IPS-15b (cell line): ENCODE measurements at regions not wholly inside any gene's neighbourhood (a gene's known extent, or its start where the extent isn't known, plus 50 kb on each side); places are given as distances from the start of the nearest gene placed in this dataset.

ENCODE experiments used
- H3K27me3 ChIP-seq: one replicate; pipeline ENCODE4 v1.6.1; 2013; ENCODE audit warnings: low read length; ENCODE audit not compliant: control insufficient read depth, insufficient read depth
- H3K36me3 ChIP-seq: one replicate; pipeline ENCODE4 v1.6.1; 2013; ENCODE audit warnings: low read length; ENCODE audit not compliant: control insufficient read depth, insufficient read depth
- H3K4me1 ChIP-seq: one replicate; pipeline ENCODE4 v1.6.1; 2013; ENCODE audit warnings: mild to moderate bottlenecking, low read length; ENCODE audit not compliant: control insufficient read depth, insufficient read depth
- H3K4me3 ChIP-seq: one replicate; pipeline ENCODE4 v1.5.1; 2013; ENCODE audit warnings: low read depth, low read length
- H3K9ac ChIP-seq: one replicate; pipeline ENCODE4 v1.6.1; 2013; ENCODE audit warnings: low read depth, mild to moderate bottlenecking, low read length
- H3K9me3 ChIP-seq: one replicate; pipeline ENCODE4 v1.6.1; 2013; ENCODE audit warnings: mild to moderate bottlenecking, low read length; ENCODE audit not compliant: control insufficient read depth, insufficient read depth

- Histone ChIP-seq H3K4me1 (no peaks in the 10 kb centered on the region), H3K4me3 (no peak overlapping the region), H3K9ac (no peak overlapping the region), H3K9me3 (no peaks in the 10 kb centered on the region), H3K36me3 (no peaks in the 10 kb centered on the region), H3K27me3 (peaks cover 2% of the 10 kb centered on the region)
Observed at GRCh38 chr13:33626407-33626806, 191.5 kb upstream of the RFC3 start.

GRCh38 chr13:33628662-33629061, 189.3 kb upstream of the RFC3 start:
- H3K36me3 ChIP-seq, result no peaks in the 10 kb centered on the region
- no peak overlapping the region for H3K9ac ChIP-seq
- peaks cover 2% of the 10 kb centered on the region for H3K27me3 ChIP-seq
- no peak overlapping the region for H3K4me3 ChIP-seq
- H3K4me1 ChIP-seq, result no peaks in the 10 kb centered on the region
- H3K9me3 ChIP-seq, result no peaks in the 10 kb centered on the region

- H3K9ac ChIP-seq, result no peak overlapping the region
- H3K36me3 ChIP-seq, result no peaks in the 10 kb centered on the region
- no peaks in the 10 kb centered on the region for H3K4me1 ChIP-seq
- no peak overlapping the region for H3K4me3 ChIP-seq
- peaks cover under 1% of the 10 kb centered on the region for H3K27me3 ChIP-seq
- H3K9me3 ChIP-seq, result no peaks in the 10 kb centered on the region
Observed at GRCh38 chr13:33629605-33630360, 188.2 kb upstream of the RFC3 start.

GRCh38 chr13:33633701-33634545, 184.0 kb upstream of the RFC3 start:
- Histone ChIP-seq H3K36me3 (no peaks in the 10 kb centered on the region), H3K4me3 (no peak overlapping the region), H3K9ac (no peak overlapping the region), H3K4me1 (peaks cover 12% of the 10 kb centered on the region), H3K9me3 (no peaks in the 10 kb centered on the region), H3K27me3 (no peaks in the 10 kb centered on the region)

GRCh38 chr13:33634546-33634982, 183.4 kb upstream of the RFC3 start:
- Histone ChIP-seq H3K27me3 (no peaks in the 10 kb centered on the region), H3K36me3 (no peaks in the 10 kb centered on the region), H3K9me3 (no peaks in the 10 kb centered on the region), H3K4me1 (peaks cover 19% of the 10 kb centered on the region), H3K4me3 (no peak overlapping the region), H3K9ac (no peak overlapping the region)

GRCh38 chr13:33636243-33636642, 181.7 kb upstream of the RFC3 start:
- Histone ChIP-seq H3K4me1 (peaks cover 30% of the 10 kb centered on the region), H3K4me3 (no peak overlapping the region), H3K36me3 (no peaks in the 10 kb centered on the region), H3K9ac (no peak overlapping the region), H3K27me3 (no peaks in the 10 kb centered on the region), H3K9me3 (no peaks in the 10 kb centered on the region)

- H3K9me3 ChIP-seq, result no peaks in the 10 kb centered on the region
- no peak overlapping the region for H3K4me3 ChIP-seq
- H3K9ac ChIP-seq, result no peak overlapping the region
- no peaks in the 10 kb centered on the region for H3K27me3 ChIP-seq
- H3K4me1 ChIP-seq, result peaks cover 33% of the 10 kb centered on the region
- H3K36me3 ChIP-seq, result no peaks in the 10 kb centered on the region
Observed at GRCh38 chr13:33636955-33637670, 180.8 kb upstream of the RFC3 start.

GRCh38 chr13:33637978-33638743, 179.8 kb upstream of the RFC3 start:
- Histone ChIP-seq H3K9ac (no peak overlapping the region), H3K4me3 (no peak overlapping the region), H3K9me3 (no peaks in the 10 kb centered on the region), H3K4me1 (peaks cover 37% of the 10 kb centered on the region), H3K36me3 (no peaks in the 10 kb centered on the region), H3K27me3 (no peaks in the 10 kb centered on the region)

- no peak overlapping the region for H3K9ac ChIP-seq
- no peaks in the 10 kb centered on the region for H3K9me3 ChIP-seq
- no peaks in the 10 kb centered on the region for H3K36me3 ChIP-seq
- no peaks in the 10 kb centered on the region for H3K27me3 ChIP-seq
- no peak overlapping the region for H3K4me3 ChIP-seq
- peaks cover 37% of the 10 kb centered on the region for H3K4me1 ChIP-seq
Observed at GRCh38 chr13:33639158-33639557, 178.8 kb upstream of the RFC3 start.

- H3K4me3 ChIP-seq, result no peak overlapping the region
- no peak overlapping the region for H3K9ac ChIP-seq
- no peaks in the 10 kb centered on the region for H3K27me3 ChIP-seq
Observed at GRCh38 chr13:33639626-33640080, 178.3 kb upstream of the RFC3 start.

GRCh38 chr13:33640832-33641231, 177.1 kb upstream of the RFC3 start:
- Histone ChIP-seq H3K9me3 (no peaks in the 10 kb centered on the region), H3K9ac (no peak overlapping the region), H3K27me3 (no peaks in the 10 kb centered on the region), H3K4me3 (no peak overlapping the region), H3K36me3 (no peaks in the 10 kb centered on the region), H3K4me1 (peaks cover 37% of the 10 kb centered on the region)

More at GRCh38 chr13:33639626-33640080, 178.3 kb upstream of the RFC3 start:
- H3K9me3 ChIP-seq, result no peaks in the 10 kb centered on the region
- H3K36me3 ChIP-seq, result no peaks in the 10 kb centered on the region
- H3K4me1 ChIP-seq, result peaks cover 37% of the 10 kb centered on the region
